Loucy (cell line): ENCODE measurements at regions not wholly inside any gene's neighbourhood (a gene's known extent, or its start where the extent isn't known, plus 50 kb on each side); places are given as distances from the start of the nearest gene placed in this dataset.
"Not testable (repeated sequence)": the region's sequence is repeated elsewhere in the genome, so short reads cannot be mapped to it uniquely, and the experiment has no call there.

Source experiments
- CTCF ChIP-seq: fragments of 200-600 bp; sonication (generic); conservative IDR thresholded peaks from 2 replicates; pipeline ENCODE4 v1.5.1; 2014; ENCODE audit warnings: mild to moderate bottlenecking, antibody characterized with exemption, low read length
- EZH2phosphoT487 ChIP-seq: fragments of 200-600 bp; IDR thresholded peaks from 2 replicates; pipeline ENCODE4 v1.6.1; 2018; ENCODE audit warnings: antibody characterized with exemption, mild to moderate bottlenecking, moderate library complexity, borderline replicate concordance

GRCh38 chr4:106774055-106774454 lies 262.1 kb downstream of the DKK2 start:
- TF ChIP-seq CTCF, EZH2phosphoT487: not testable (repeated sequence)
